ENCODE measurements at regions not wholly inside any gene's neighbourhood (a gene's known extent, or its start where the extent isn't known, plus 50 kb on each side); places are given as distances from the start of the nearest gene placed in this dataset.

DNA sequence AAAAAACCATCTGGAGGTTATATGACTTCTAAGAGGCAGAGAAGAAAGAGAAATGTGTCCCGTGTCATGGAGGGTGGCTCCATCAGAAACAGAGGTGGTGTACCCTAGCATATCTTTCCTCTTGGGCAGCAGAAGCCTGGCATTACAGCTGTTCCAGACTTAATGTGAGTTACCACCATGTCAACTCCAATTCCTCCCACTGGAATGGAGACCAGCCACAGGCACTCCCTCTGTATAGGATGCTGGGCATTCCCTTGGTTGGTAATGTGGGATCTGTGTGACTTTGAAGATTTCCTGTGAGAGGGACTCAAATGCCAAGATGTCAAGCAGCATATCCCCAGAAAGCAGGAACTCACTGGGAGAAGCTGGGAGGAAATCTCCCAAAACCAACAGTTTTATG is 77.1 kb upstream of the COG2 start:
- TF ChIP-seq SMC3 (conservative IDR thresholded peaks at IDR 0.05; ENCODE audit: poor library complexity): no peak
- TF ChIP-seq, protein P1, sequence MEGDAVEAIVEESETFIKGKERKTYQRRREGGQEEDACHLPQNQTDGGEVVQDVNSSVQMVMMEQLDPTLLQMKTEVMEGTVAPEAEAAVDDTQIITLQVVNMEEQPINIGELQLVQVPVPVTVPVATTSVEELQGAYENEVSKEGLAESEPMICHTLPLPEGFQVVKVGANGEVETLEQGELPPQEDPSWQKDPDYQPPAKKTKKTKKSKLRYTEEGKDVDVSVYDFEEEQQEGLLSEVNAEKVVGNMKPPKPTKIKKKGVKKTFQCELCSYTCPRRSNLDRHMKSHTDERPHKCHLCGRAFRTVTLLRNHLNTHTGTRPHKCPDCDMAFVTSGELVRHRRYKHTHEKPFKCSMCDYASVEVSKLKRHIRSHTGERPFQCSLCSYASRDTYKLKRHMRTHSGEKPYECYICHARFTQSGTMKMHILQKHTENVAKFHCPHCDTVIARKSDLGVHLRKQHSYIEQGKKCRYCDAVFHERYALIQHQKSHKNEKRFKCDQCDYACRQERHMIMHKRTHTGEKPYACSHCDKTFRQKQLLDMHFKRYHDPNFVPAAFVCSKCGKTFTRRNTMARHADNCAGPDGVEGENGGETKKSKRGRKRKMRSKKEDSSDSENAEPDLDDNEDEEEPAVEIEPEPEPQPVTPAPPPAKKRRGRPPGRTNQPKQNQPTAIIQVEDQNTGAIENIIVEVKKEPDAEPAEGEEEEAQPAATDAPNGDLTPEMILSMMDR (IDR thresholded peaks at IDR 0.05; ENCODE audit: poor library complexity, severe bottlenecking): no peak
- no peak for TF ChIP-seq EZH2 (IDR thresholded peaks at IDR 0.05; ENCODE audit: borderline replicate concordance, insufficient read depth, low read length, poor library complexity, severe bottlenecking)
- TF ChIP-seq EP300 (conservative IDR thresholded peaks at IDR 0.05; ENCODE audit: poor library complexity, severe bottlenecking): no peak
- TF ChIP-seq, protein P2, sequence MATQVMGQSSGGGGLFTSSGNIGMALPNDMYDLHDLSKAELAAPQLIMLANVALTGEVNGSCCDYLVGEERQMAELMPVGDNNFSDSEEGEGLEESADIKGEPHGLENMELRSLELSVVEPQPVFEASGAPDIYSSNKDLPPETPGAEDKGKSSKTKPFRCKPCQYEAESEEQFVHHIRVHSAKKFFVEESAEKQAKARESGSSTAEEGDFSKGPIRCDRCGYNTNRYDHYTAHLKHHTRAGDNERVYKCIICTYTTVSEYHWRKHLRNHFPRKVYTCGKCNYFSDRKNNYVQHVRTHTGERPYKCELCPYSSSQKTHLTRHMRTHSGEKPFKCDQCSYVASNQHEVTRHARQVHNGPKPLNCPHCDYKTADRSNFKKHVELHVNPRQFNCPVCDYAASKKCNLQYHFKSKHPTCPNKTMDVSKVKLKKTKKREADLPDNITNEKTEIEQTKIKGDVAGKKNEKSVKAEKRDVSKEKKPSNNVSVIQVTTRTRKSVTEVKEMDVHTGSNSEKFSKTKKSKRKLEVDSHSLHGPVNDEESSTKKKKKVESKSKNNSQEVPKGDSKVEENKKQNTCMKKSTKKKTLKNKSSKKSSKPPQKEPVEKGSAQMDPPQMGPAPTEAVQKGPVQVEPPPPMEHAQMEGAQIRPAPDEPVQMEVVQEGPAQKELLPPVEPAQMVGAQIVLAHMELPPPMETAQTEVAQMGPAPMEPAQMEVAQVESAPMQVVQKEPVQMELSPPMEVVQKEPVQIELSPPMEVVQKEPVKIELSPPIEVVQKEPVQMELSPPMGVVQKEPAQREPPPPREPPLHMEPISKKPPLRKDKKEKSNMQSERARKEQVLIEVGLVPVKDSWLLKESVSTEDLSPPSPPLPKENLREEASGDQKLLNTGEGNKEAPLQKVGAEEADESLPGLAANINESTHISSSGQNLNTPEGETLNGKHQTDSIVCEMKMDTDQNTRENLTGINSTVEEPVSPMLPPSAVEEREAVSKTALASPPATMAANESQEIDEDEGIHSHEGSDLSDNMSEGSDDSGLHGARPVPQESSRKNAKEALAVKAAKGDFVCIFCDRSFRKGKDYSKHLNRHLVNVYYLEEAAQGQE (IDR thresholded peaks at IDR 0.05; ENCODE audit: borderline replicate concordance): no peak
